WTC11 (cell line): ENCODE measurements at regions not wholly inside any gene's neighbourhood (a gene's known extent, or its start where the extent isn't known, plus 50 kb on each side); places are given as distances from the start of the nearest gene placed in this dataset.

Experiments
- ATAC-seq: fragments of 200-7000 bp; cut with Tn5 transposase; 2 replicates; pipeline ENCODE4 v1.10.0; 2021; ENCODE audit warnings: mild to moderate bottlenecking, moderate library complexity
- CTCF ChIA-PET: fragments of 300-600 bp; sonication (Branson Sonifier 250); formaldehyde crosslinking; loops from one replicate; lab custom pipeline; 2021; ENCODE audit warnings: antibody characterized with exemption; lab: Charles Lee
- POLR2A ChIA-PET: fragments of 350-600 bp; sonication (Branson Sonifier 250); formaldehyde crosslinking; loops from one replicate; lab custom pipeline; 2021; ENCODE audit warnings: antibody characterized with exemption; lab: Charles Lee
- DNase-seq: peaks from one replicate; pipeline ENCODE4 v3.0.0; 2021; ENCODE audit warnings: low spot score
- H3K27ac Mint-ChIP-seq: 2 replicates; pipeline ENCODE4 v1.8.0; 2021; ENCODE audit warnings: mixed read lengths
- H3K27me3 Mint-ChIP-seq: 2 replicates; pipeline ENCODE4 v1.8.0; 2021; ENCODE audit warnings: low read depth, mild to moderate bottlenecking, moderate library complexity, mixed read lengths
- H3K36me3 Mint-ChIP-seq: 2 replicates; pipeline ENCODE4 v1.8.0; 2021; ENCODE audit warnings: mixed read lengths
- H3K4me1 Mint-ChIP-seq: 2 replicates; pipeline ENCODE4 v1.8.0; 2022; ENCODE audit warnings: mixed read lengths
- H3K4me3 Mint-ChIP-seq: 2 replicates; pipeline ENCODE4 v1.8.0; 2021; ENCODE audit warnings: mild to moderate bottlenecking, moderate library complexity, mixed read lengths
- H3K9me3 Mint-ChIP-seq: 2 replicates; pipeline ENCODE4 v1.8.0; 2021; ENCODE audit warnings: mixed read lengths
- ATF6 ChIP-seq: sonication (generic); formaldehyde crosslinking; IDR thresholded peaks from 2 replicates; pipeline ENCODE4 v1.8.1; 2023; ENCODE audit warnings: mild to moderate bottlenecking, missing genetic modification reagents
- CREB1 ChIP-seq: sonication (generic); formaldehyde crosslinking; IDR thresholded peaks from 2 replicates; pipeline ENCODE4 v1.8.0; 2023; ENCODE audit warnings: mild to moderate bottlenecking, missing genetic modification reagents
- FOXP4 ChIP-seq: sonication (generic); formaldehyde crosslinking; IDR thresholded peaks from 2 replicates; pipeline ENCODE4 v1.8.0; 2022; ENCODE audit warnings: mild to moderate bottlenecking, missing genetic modification reagents
- GRHL2 ChIP-seq: fragments of 250-450 bp; sonication (Bioruptor Pico); IDR thresholded peaks from 2 replicates; pipeline ENCODE4 v1.8.0; 2022; ENCODE audit warnings: mild to moderate bottlenecking, moderate library complexity; ENCODE audit not compliant: insufficient replicate concordance, severe bottlenecking
- GTF2I ChIP-seq: fragments of 250-450 bp; sonication (Bioruptor Pico); conservative IDR thresholded peaks from 2 replicates; pipeline ENCODE4 v1.4.0; 2021; ENCODE audit warnings: mild to moderate bottlenecking
- NFATC4 ChIP-seq: fragments of 250-450 bp; sonication (Bioruptor Pico); IDR thresholded peaks from 2 replicates; pipeline ENCODE4 v1.9.0; 2021; ENCODE audit warnings: mild to moderate bottlenecking
- PRRX2 ChIP-seq: fragments of 250-450 bp; sonication (Bioruptor Pico); IDR thresholded peaks from 2 replicates; pipeline ENCODE4 v1.8.0; 2021; ENCODE audit warnings: mild to moderate bottlenecking
- RELA ChIP-seq: sonication (generic); formaldehyde crosslinking; IDR thresholded peaks from 2 replicates; pipeline ENCODE4 v1.8.1; 2022; ENCODE audit warnings: missing genetic modification reagents, mild to moderate bottlenecking, borderline replicate concordance
- SOX15 ChIP-seq: fragments of 250-450 bp; sonication (Bioruptor Pico); IDR thresholded peaks from 2 replicates; pipeline ENCODE4 v1.9.0; 2021; ENCODE audit warnings: mild to moderate bottlenecking
- USF1 ChIP-seq: sonication (generic); formaldehyde crosslinking; IDR thresholded peaks from 2 replicates; pipeline ENCODE4 v1.8.0; 2022; ENCODE audit warnings: mild to moderate bottlenecking, missing genetic modification reagents
- ZBTB21 ChIP-seq: sonication (generic); formaldehyde crosslinking; IDR thresholded peaks from 2 replicates; pipeline ENCODE4 v1.8.1; 2023; ENCODE audit warnings: mild to moderate bottlenecking, missing genetic modification reagents, borderline replicate concordance
- ZNF138 ChIP-seq: sonication (generic); formaldehyde crosslinking; conservative IDR thresholded peaks from 2 replicates; pipeline ENCODE4 v1.8.1; 2022; ENCODE audit warnings: mild to moderate bottlenecking, moderate library complexity, missing genetic modification reagents
- ZNF396 ChIP-seq: fragments of 250-450 bp; sonication (Bioruptor Pico); IDR thresholded peaks from 2 replicates; pipeline ENCODE4 v1.8.0; 2021; ENCODE audit warnings: mild to moderate bottlenecking, moderate library complexity, borderline replicate concordance
- ZNF423 ChIP-seq: fragments of 250-450 bp; sonication (Bioruptor Pico); IDR thresholded peaks from 2 replicates; pipeline ENCODE4 v2.1.2; 2022; ENCODE audit warnings: mild to moderate bottlenecking, moderate library complexity
- ZNF425 ChIP-seq: fragments of 250-450 bp; sonication (Bioruptor Pico); conservative IDR thresholded peaks from 2 replicates; pipeline ENCODE4 v1.9.0; 2021; ENCODE audit warnings: mild to moderate bottlenecking
- TF ChIP-seq, protein P1 (sequence below): sonication (generic); formaldehyde crosslinking; IDR thresholded peaks from 2 replicates; pipeline ENCODE4 v1.8.1; 2022; ENCODE audit warnings: mild to moderate bottlenecking, missing genetic modification reagents, moderate library complexity, borderline replicate concordance
- TF ChIP-seq, protein P2 (sequence below): fragments of 250-450 bp; sonication (Bioruptor Pico); IDR thresholded peaks from 2 replicates; pipeline ENCODE4 v1.9.0; 2021; ENCODE audit warnings: mild to moderate bottlenecking

DNA sequence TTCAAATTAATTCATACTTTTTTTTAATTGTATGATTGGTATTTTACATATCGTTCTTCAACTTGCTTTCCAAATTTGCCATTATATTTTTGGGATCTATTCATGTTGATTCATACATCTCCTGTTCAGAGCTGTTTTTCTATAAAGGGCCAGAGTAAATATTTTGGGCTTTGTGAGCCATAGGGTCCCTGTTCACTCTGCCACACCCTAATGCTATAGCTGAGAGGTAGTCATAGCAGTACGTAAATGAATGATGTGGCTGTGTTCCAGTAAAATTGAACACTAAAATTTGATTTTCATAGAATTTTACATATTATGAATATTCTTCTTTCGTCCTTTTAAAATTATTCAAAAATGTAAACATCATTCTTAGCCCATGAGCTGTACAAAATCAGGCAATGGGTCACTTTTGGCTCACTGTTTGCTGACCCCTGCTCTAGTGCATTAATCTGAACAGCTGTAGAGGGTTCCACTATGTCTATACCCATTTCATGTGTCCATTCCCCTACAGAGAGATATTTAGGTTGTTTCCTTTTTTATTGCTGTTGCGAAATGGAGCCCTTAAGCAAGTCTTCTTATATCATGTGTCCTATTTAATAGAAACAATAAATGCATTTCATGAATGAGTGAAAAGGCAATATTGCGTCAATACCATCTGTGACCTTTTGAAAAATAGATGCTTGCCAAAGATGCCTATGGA, 136.4 kb upstream of the SALL4 start (continued):
- no peak for TF ChIP-seq PRRX2 (CRISPR knock-in tag)

DNA sequence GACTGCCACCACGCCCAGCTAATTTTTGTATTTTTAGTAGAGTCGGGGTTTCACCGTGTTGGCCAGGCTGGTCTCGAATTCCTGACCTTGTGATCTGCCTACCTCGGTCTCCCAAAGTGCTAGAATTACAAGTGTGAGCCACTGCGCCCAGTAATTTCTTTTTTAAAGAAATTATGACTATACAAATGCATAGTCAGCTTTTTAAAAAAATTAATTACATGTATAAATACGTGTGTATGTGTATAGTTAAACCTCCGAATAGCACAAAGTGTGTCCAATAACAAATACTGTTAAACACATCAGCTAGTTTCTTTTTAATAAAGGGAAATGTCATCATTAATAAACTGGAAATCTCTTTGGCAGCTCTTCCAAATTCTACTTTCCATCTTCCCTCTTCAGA, 135.5 kb upstream of the SALL4 start:
- Mint-ChIP-seq H3K27ac (no peak overlapping the region), H3K4me1 (peaks cover 11% of the 10 kb centered on the region), H3K27me3 (no peaks in the 10 kb centered on the region), H3K9me3 (no peaks in the 10 kb centered on the region), H3K36me3 (no peaks in the 10 kb centered on the region), H3K4me3 (no peak overlapping the region)
- POLR2A ChIA-PET, result no interaction called here
- CTCF ChIA-PET, result no interaction called here
- TF ChIP-seq ZNF396, result no peak
- no peak for TF ChIP-seq USF1 (CRISPR knock-in tag)
- TF ChIP-seq ZNF138 (CRISPR knock-in tag), result no peak
- no peak for TF ChIP-seq CREB1
- no peak for TF ChIP-seq GTF2I (CRISPR knock-in tag)
- DNase-seq (no peak), ATAC-seq (no peak)

GRCh38 chr20:51936377-51936776, 134.1 kb upstream of the SALL4 start:
- no peaks in the 10 kb centered on the region for H3K36me3 Mint-ChIP-seq
- H3K27me3 Mint-ChIP-seq, result no peaks in the 10 kb centered on the region
- TF ChIP-seq ZNF423 (no peak), NFATC4 (no peak), FOXP4 (no peak), ATF6 (no peak), SOX15 (no peak), GRHL2 (CRISPR knock-in tag) (no peak), ZNF425 (CRISPR knock-in tag) (no peak), ZBTB21 (CRISPR knock-in tag) (no peak), PRRX2 (CRISPR knock-in tag) (no peak), RELA (CRISPR knock-in tag) (no peak)
- TF ChIP-seq, protein P1, sequence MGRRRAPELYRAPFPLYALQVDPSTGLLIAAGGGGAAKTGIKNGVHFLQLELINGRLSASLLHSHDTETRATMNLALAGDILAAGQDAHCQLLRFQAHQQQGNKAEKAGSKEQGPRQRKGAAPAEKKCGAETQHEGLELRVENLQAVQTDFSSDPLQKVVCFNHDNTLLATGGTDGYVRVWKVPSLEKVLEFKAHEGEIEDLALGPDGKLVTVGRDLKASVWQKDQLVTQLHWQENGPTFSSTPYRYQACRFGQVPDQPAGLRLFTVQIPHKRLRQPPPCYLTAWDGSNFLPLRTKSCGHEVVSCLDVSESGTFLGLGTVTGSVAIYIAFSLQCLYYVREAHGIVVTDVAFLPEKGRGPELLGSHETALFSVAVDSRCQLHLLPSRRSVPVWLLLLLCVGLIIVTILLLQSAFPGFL, result no peak
- TF ChIP-seq, protein P2, sequence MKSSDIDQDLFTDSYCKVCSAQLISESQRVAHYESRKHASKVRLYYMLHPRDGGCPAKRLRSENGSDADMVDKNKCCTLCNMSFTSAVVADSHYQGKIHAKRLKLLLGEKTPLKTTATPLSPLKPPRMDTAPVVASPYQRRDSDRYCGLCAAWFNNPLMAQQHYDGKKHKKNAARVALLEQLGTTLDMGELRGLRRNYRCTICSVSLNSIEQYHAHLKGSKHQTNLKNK, result no peak
- TF ChIP-seq, all 79 proteins: peak for 0
- Mint-ChIP-seq H3K4me3 (no peak overlapping the region), H3K4me1 (peaks cover 15% of the 10 kb centered on the region), H3K27ac (no peak overlapping the region), H3K9me3 (no peaks in the 10 kb centered on the region)
- DNase-seq, result no peak
- ATAC-seq, result no peak
- POLR2A ChIA-PET, result no interaction called here
- CTCF ChIA-PET, result no interaction called here
